ENCODE measurements at regions not wholly inside any gene's neighbourhood (a gene's known extent, or its start where the extent isn't known, plus 50 kb on each side); places are given as distances from the start of the nearest gene placed in this dataset.

GRCh38 chr18:41593171-41593675, 361.8 kb upstream of the PIK3C3 start:
- Histone ChIP-seq H3K4me1 (ENCODE audit: insufficient read depth) (no peaks in the 10 kb centered on the region), H3K4me3 (ENCODE audit: low read depth, low read length) (no peak overlapping the region), H3K36me3 (ENCODE audit: insufficient read depth) (no peaks in the 10 kb centered on the region), H3K27ac (ENCODE audit: low read depth) (no peak overlapping the region)
- no peak for DNase-seq (ENCODE audit: extremely low spot score)

GRCh38 chr18:41587976-41588375, 367.1 kb upstream of the PIK3C3 start:
- H3K36me3 ChIP-seq (ENCODE audit: insufficient read depth) = no peaks in the 10 kb centered on the region
- no peaks in the 10 kb centered on the region for H3K4me1 ChIP-seq (ENCODE audit: insufficient read depth)
- WGBS = 30% methylated on average over 1 of the region's 1 CpG
- no peak for DNase-seq (ENCODE audit: extremely low spot score)
- H3K4me3 ChIP-seq (ENCODE audit: low read depth, low read length) = no peak overlapping the region
- H3K27ac ChIP-seq (ENCODE audit: low read depth) = no peak overlapping the region

GRCh38 chr18:41585512-41585911, 369.5 kb upstream of the PIK3C3 start:
- Histone ChIP-seq H3K4me1 (ENCODE audit: insufficient read depth) (no peaks in the 10 kb centered on the region), H3K27ac (ENCODE audit: low read depth) (no peak overlapping the region), H3K36me3 (ENCODE audit: insufficient read depth) (no peaks in the 10 kb centered on the region), H3K4me3 (ENCODE audit: low read depth, low read length) (no peak overlapping the region)
- DNase-seq (ENCODE audit: extremely low spot score) = no peak
- 64% methylated on average over 2 of the region's 2 CpGs for whole genome bisulfite sequencing

DNA sequence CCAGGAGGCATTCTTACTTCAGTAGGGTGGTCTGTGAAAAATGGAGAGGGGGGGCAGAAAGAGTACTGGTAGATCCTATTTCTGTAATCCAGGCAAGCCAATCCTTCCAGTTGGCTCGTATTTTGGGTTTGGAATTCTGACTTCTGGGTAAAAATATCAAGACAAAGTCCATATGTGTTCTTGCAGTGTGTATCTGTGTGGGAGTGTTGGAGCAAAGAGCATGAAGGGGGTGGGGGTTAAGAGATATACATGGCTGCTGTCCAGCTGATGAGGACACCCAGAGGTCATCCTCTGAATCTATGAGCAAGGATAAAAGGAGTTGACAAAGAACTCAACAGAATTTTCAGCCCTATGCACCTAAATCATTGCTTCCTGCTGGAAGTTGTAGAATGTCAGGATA, 375.8 kb upstream of the PIK3C3 start:
- WGBS = 35% methylated on average over 1 of the region's 1 CpG
- Histone ChIP-seq H3K4me1 (ENCODE audit: insufficient read depth) (no peaks in the 10 kb centered on the region), H3K4me3 (ENCODE audit: low read depth, low read length) (no peak overlapping the region), H3K27ac (ENCODE audit: low read depth) (no peak overlapping the region), H3K36me3 (ENCODE audit: insufficient read depth) (no peaks in the 10 kb centered on the region)
- DNase-seq (ENCODE audit: extremely low spot score) = no peak

GRCh38 chr18:41577529-41577928, 377.5 kb upstream of the PIK3C3 start:
- Histone ChIP-seq H3K4me3 (ENCODE audit: low read depth, low read length) (no peak overlapping the region), H3K27ac (ENCODE audit: low read depth) (no peak overlapping the region), H3K4me1 (ENCODE audit: insufficient read depth) (no peaks in the 10 kb centered on the region), H3K36me3 (ENCODE audit: insufficient read depth) (no peaks in the 10 kb centered on the region)
- DNase-seq (ENCODE audit: extremely low spot score) = no peak

DNA sequence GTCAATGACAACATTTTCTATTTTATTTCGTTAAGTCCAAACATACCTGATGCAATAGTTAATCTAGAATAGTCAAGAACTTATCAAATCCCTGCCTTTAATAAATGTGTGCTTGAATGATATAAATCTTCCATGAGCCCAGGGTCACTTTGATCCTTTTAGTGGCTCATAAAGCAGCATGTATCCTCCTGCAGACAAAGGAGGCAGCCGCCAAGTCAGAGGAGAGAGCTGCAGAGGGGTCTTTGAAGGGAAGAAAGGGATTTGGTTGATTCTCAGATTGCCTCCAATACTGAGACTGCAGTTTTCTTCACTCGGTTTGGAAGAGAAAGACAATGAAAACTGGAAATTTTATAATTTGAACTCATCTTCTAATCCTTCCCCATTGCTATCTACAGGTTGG, 378.4 kb upstream of the PIK3C3 start:
- Histone ChIP-seq H3K27ac (ENCODE audit: low read depth) (no peak overlapping the region), H3K4me3 (ENCODE audit: low read depth, low read length) (no peak overlapping the region), H3K36me3 (ENCODE audit: insufficient read depth) (no peaks in the 10 kb centered on the region), H3K4me1 (ENCODE audit: insufficient read depth) (no peaks in the 10 kb centered on the region)
- DNase-seq (ENCODE audit: extremely low spot score) = no peak
- whole genome bisulfite sequencing = 51% methylated on average over 3 of the region's 3 CpGs

GRCh38 chr18:41569867-41570266, 385.2 kb upstream of the PIK3C3 start:
- Histone ChIP-seq H3K4me1 (ENCODE audit: insufficient read depth) (no peaks in the 10 kb centered on the region), H3K4me3 (ENCODE audit: low read depth, low read length) (no peak overlapping the region), H3K27ac (ENCODE audit: low read depth) (no peak overlapping the region), H3K36me3 (ENCODE audit: insufficient read depth) (no peaks in the 10 kb centered on the region)
- 50% methylated on average over 1 of the region's 1 CpG for WGBS
- DNase-seq (ENCODE audit: extremely low spot score) = no peak

DNA sequence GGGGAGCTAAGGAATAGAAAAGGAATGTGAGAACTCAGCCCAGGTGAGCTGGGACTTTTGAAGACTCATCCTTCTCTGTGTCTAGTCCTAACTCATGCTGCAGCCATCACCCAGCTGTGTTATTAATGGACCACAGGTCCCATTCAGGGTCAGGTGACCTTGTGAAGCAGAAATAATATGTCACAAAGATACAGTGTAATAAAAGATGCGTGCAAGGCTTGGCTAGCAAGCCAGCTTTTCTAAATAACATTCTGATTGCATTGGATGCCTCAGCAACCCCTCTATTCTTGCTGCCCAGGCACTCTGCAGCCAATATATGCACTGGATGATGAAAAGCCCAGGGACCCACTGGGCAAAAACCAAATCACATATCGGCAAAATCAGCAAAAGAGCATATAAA, 393.1 kb upstream of the PIK3C3 start:
- Histone ChIP-seq H3K4me1 (ENCODE audit: insufficient read depth) (no peaks in the 10 kb centered on the region), H3K36me3 (ENCODE audit: insufficient read depth) (no peaks in the 10 kb centered on the region), H3K4me3 (ENCODE audit: low read depth, low read length) (no peak overlapping the region), H3K27ac (ENCODE audit: low read depth) (no peak overlapping the region)
- 73% methylated on average over 2 of the region's 2 CpGs for WGBS
- no peak for DNase-seq (ENCODE audit: extremely low spot score)

DNA sequence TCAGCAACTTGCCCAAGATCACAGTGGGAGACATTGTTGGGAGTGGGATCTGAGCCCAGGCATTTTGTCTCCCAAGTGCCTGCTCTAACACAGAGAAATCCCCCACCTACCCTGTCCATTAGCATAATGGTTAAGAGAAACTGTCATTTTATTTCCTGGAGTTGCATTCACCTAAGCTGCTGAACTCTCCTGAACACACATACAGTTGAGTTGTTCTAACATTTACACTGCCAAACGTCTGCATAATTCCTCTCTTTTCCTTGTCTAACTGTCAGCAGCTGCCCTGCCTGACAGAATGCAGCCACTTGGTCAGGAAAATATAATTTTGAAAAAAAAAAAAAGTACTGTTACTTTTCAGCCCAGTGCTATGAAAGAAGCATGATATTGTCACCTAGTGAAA, 396.3 kb upstream of the PIK3C3 start:
- no peak overlapping the region for H3K4me3 ChIP-seq (ENCODE audit: low read depth, low read length)
- WGBS = 13% methylated on average over 1 of the region's 1 CpG
- no peak for DNase-seq (ENCODE audit: extremely low spot score)
- no peak overlapping the region for H3K27ac ChIP-seq (ENCODE audit: low read depth)
- H3K4me1 ChIP-seq (ENCODE audit: insufficient read depth) = no peaks in the 10 kb centered on the region
- H3K36me3 ChIP-seq (ENCODE audit: insufficient read depth) = no peaks in the 10 kb centered on the region

DNA sequence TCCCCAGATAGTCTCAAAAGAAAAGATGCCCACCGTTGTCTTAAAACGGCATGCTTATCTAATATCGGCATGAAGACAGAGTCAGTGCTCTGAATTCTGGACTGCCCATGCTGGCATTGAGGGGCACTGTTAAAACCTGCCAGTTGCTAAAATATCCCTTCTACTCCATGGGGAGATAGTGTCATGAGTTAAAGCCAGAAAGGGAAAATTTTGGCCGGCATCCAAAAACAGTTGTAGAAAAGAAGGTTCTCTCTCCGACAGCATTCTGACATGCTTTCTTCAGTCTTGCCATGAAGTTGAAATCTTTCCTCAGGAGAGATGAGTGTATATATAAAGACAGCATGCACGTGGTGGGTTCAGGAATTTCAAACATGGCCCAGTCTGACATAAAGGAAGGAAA, 401.3 kb upstream of the PIK3C3 start:
- no peak for DNase-seq (ENCODE audit: extremely low spot score)
- H3K36me3 ChIP-seq (ENCODE audit: insufficient read depth) = no peaks in the 10 kb centered on the region
- no peaks in the 10 kb centered on the region for H3K4me1 ChIP-seq (ENCODE audit: insufficient read depth)
- 35% methylated on average over 6 of the region's 6 CpGs for WGBS
- no peak overlapping the region for H3K4me3 ChIP-seq (ENCODE audit: low read depth, low read length)
- no peak overlapping the region for H3K27ac ChIP-seq (ENCODE audit: low read depth)

GRCh38 chr18:41548521-41549260, 406.3 kb upstream of the PIK3C3 start:
- no peak overlapping the region for H3K27ac ChIP-seq (ENCODE audit: low read depth)
- no peak for DNase-seq (ENCODE audit: extremely low spot score)
- WGBS = 79% methylated on average over 9 of the region's 9 CpGs
- no peaks in the 10 kb centered on the region for H3K4me1 ChIP-seq (ENCODE audit: insufficient read depth)
- H3K4me3 ChIP-seq (ENCODE audit: low read depth, low read length) = no peak overlapping the region
- H3K36me3 ChIP-seq (ENCODE audit: insufficient read depth) = no peaks in the 10 kb centered on the region

- no peak overlapping the region for H3K4me3 ChIP-seq (ENCODE audit: low read depth, low read length)
- no peak for DNase-seq (ENCODE audit: extremely low spot score)
- H3K27ac ChIP-seq (ENCODE audit: low read depth) = no peak overlapping the region
- H3K4me1 ChIP-seq (ENCODE audit: insufficient read depth) = no peaks in the 10 kb centered on the region
- H3K36me3 ChIP-seq (ENCODE audit: insufficient read depth) = no peaks in the 10 kb centered on the region
- 79% methylated on average over 2 of the region's 2 CpGs for WGBS
These were observed 409.7 kb upstream of the PIK3C3 start for GRCh38 chr18:41545091-41545888.

DNA sequence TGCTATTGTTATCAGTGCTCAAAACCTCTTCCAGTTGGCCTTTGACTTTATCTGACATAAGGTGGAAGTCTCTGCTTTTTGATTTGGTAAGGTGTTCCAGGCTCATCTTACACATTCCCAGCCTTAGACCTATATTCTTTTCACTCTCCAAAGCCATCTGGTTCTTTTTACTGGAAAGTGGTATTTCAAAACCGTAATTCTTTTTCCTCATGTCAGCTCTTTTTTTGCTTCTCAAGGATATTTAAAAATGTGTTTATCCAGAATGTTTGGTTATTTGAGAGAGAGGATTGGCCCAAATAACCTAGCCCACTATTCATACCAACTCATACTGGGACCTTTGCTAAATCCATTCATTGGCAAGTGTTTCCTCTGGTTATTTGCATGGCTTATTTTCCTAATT, 411.2 kb upstream of the PIK3C3 start:
- Histone ChIP-seq H3K4me3 (ENCODE audit: low read depth, low read length) (no peak overlapping the region), H3K27ac (ENCODE audit: low read depth) (no peak overlapping the region), H3K4me1 (ENCODE audit: insufficient read depth) (no peaks in the 10 kb centered on the region), H3K36me3 (ENCODE audit: insufficient read depth) (no peaks in the 10 kb centered on the region)
- 33% methylated on average over 1 of the region's 1 CpG for WGBS
- no peak for DNase-seq (ENCODE audit: extremely low spot score)

DNA sequence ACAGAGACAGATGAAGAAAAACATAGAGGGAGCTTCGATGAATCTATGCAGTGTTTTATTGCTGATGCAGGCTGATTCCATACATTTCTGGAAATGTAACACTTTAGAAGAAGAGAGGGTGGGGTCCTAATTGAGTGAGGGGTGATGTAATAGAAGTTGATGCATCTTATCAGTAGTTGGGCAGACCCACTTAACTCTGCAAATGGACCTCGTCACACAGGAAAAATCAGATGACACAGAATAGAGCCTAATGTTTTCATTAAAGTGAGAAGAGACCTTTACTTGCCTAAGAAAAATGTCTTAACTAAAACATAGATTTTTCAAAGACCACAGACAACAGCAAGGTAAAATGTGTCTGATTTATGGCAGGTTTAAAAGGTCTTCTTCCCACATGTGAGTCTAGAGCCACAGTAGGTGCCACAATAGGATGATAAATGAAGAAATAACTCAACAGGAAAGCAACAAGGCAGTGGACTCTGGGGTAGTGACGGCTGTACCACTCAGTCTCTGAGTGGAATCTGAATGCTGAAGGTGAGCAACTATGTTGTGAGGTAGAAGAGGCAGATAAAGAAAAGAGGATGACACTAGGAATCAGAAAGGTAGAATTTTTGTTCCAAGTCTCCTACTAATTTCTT, 414.7 kb upstream of the PIK3C3 start:
- WGBS = 60% methylated on average over 3 of the region's 3 CpGs

More for the DNA sequence above, 414.7 kb upstream of the PIK3C3 start:
- Histone ChIP-seq H3K27ac (ENCODE audit: low read depth) (no peak overlapping the region), H3K36me3 (ENCODE audit: insufficient read depth) (no peaks in the 10 kb centered on the region), H3K4me1 (ENCODE audit: insufficient read depth) (no peaks in the 10 kb centered on the region), H3K4me3 (ENCODE audit: low read depth, low read length) (no peak overlapping the region)
- no peak for DNase-seq (ENCODE audit: extremely low spot score)
